ENCODE measurements at regions not wholly inside any gene's neighbourhood (a gene's known extent, or its start where the extent isn't known, plus 50 kb on each side); places are given as distances from the start of the nearest gene placed in this dataset.
"Not testable (repeated sequence)": the region's sequence is repeated elsewhere in the genome, so short reads cannot be mapped to it uniquely, and the experiment has no call there.

- no peak for DNase-seq
Measured at GRCh38 chr6:131430531-131430930, 142.5 kb upstream of the ARG1 start.

- no peak for DNase-seq
Measured at GRCh38 chr6:131431718-131432117, 141.3 kb upstream of the ARG1 start.

GRCh38 chr6:131433927-131434326 is 139.1 kb upstream of the ARG1 start:
- no peak for DNase-seq

- DNase-seq, result no peak
Measured at GRCh38 chr6:131436358-131436757, 136.7 kb upstream of the ARG1 start.

- DNase-seq, result no peak
Measured at GRCh38 chr6:131443014-131443413, 130.0 kb upstream of the ARG1 start.

- DNase-seq, result no peak
Measured at GRCh38 chr6:131443514-131443913, 129.5 kb upstream of the ARG1 start.

GRCh38 chr6:131445356-131445755 is 127.7 kb upstream of the ARG1 start:
- not testable (repeated sequence) for DNase-seq

GRCh38 chr6:131450861-131451260 is 122.2 kb upstream of the ARG1 start:
- no peak for DNase-seq

- DNase-seq, result no peak
Measured at GRCh38 chr6:131451321-131452144, 121.5 kb upstream of the ARG1 start.

GRCh38 chr6:131453803-131454202 is 119.2 kb upstream of the ARG1 start:
- no peak for DNase-seq

GRCh38 chr6:131456565-131456964 is 116.5 kb upstream of the ARG1 start:
- DNase-seq, result no peak

GRCh38 chr6:131459005-131459404 is 114.0 kb upstream of the ARG1 start:
- no peak for DNase-seq

- DNase-seq, result no peak
Measured at GRCh38 chr6:131460614-131461000, 112.4 kb upstream of the ARG1 start.

- no peak for DNase-seq
Measured at GRCh38 chr6:131469130-131469529, 103.9 kb upstream of the ARG1 start.

GRCh38 chr6:131470534-131470933 is 102.5 kb upstream of the ARG1 start:
- DNase-seq, result no peak

- no peak for DNase-seq
Measured at GRCh38 chr6:131471331-131471730, 101.7 kb upstream of the ARG1 start.

- DNase-seq, result not testable (repeated sequence)
Measured at GRCh38 chr6:131473303-131473702, 99.7 kb upstream of the ARG1 start.

- DNase-seq, result no peak
Measured at GRCh38 chr6:131476362-131476761, 96.7 kb upstream of the ARG1 start.

GRCh38 chr6:131478740-131479211 is 94.2 kb upstream of the ARG1 start:
- DNase-seq, result peak; percentile 73

GRCh38 chr6:131486608-131487007 is 86.4 kb upstream of the ARG1 start:
- DNase-seq, result no peak

- DNase-seq, result no peak
Measured at GRCh38 chr6:131488780-131489179, 84.2 kb upstream of the ARG1 start.

- DNase-seq, result no peak
Measured at GRCh38 chr6:131490441-131490840, 82.6 kb upstream of the ARG1 start.

- no peak for DNase-seq
Measured at GRCh38 chr6:131492932-131493573, 80.0 kb upstream of the ARG1 start.

GRCh38 chr6:131504387-131504786 is 68.6 kb upstream of the ARG1 start:
- not testable (repeated sequence) for DNase-seq

Data from DMS153 (cell line).